Keratinocyte (primary cell): ENCODE measurements at regions not wholly inside any gene's neighbourhood (a gene's known extent, or its start where the extent isn't known, plus 50 kb on each side); places are given as distances from the start of the nearest gene placed in this dataset.

Source experiments
- DNase-seq: peaks from one replicate; pipeline ENCODE4 v3.0.0-alpha.2; 2011; ENCODE audit warnings: low read depth, missing footprints, low spot score
- FAIRE-seq: peaks from 2 replicates; lab custom pipeline; 2011; peaks lifted over from hg19 to GRCh38; lab: Jason Lieb, UNC
- H2AFZ ChIP-seq: 2 replicates; pipeline ENCODE4 v1.6.0; 2012; ENCODE audit warnings: low read length, control low read depth, inconsistent platforms; ENCODE audit not compliant: control insufficient read depth
- H3K27ac ChIP-seq: 2 replicates; pipeline ENCODE4 v1.5.1; 2011; ENCODE audit warnings: low read length; ENCODE audit not compliant: control insufficient read depth, insufficient read depth
- H3K27me3 ChIP-seq: 3 replicates; pipeline ENCODE4 v1.6.0; 2011; ENCODE audit warnings: low read length; ENCODE audit not compliant: control insufficient read depth, insufficient read depth; ENCODE audit errors: extremely low read depth
- H3K36me3 ChIP-seq, 2 experiments: 2 replicates in 1 of 2; 3 replicates in 1 of 2; pipeline ENCODE4 v1.5.1; 2011; ENCODE audit warnings: low read length in 2 of 2, mild to moderate bottlenecking in 1 of 2; ENCODE audit not compliant: control insufficient read depth in 2 of 2, insufficient read depth in 2 of 2; ENCODE audit errors: extremely low read depth in 1 of 2
- H3K4me1 ChIP-seq: 3 replicates; pipeline ENCODE4 v1.5.1; 2011; ENCODE audit warnings: low read length; ENCODE audit not compliant: control insufficient read depth, insufficient read depth; ENCODE audit errors: extremely low read depth
- H3K4me2 ChIP-seq: 3 replicates; pipeline ENCODE4 v1.6.0; 2011; ENCODE audit warnings: low read depth, low read length; ENCODE audit not compliant: control insufficient read depth, insufficient read depth; ENCODE audit errors: extremely low read depth
- H3K4me3 ChIP-seq, 3 experiments: fragments of 200-600 bp in 1 of 3; sonication (generic) in 1 of 3; 2 replicates in 2 of 3; 3 replicates in 1 of 3; pipeline ENCODE4 v1.5.1; 2011 to 2016; ENCODE audit warnings: low read length in 3 of 3, mild to moderate bottlenecking in 3 of 3, control low read depth in 2 of 3, inconsistent platforms in 1 of 3, low read depth in 1 of 3, mixed read lengths in 1 of 3, mixed run types in 1 of 3, moderate library complexity in 1 of 3; ENCODE audit not compliant: control insufficient read depth in 2 of 3, insufficient read depth in 2 of 3; ENCODE audit errors: extremely low read depth in 1 of 3
- H3K79me2 ChIP-seq: 2 replicates; pipeline ENCODE4 v1.6.0; 2012; ENCODE audit warnings: low read length; ENCODE audit not compliant: control insufficient read depth, insufficient read depth
- H3K9ac ChIP-seq: 3 replicates; pipeline ENCODE4 v1.6.0; 2011; ENCODE audit warnings: low read length; ENCODE audit not compliant: control insufficient read depth, insufficient read depth; ENCODE audit errors: extremely low read depth
- H3K9me1 ChIP-seq: 3 replicates; pipeline ENCODE4 v1.6.0; 2011; ENCODE audit warnings: low read length; ENCODE audit not compliant: control insufficient read depth, insufficient read depth; ENCODE audit errors: extremely low read depth
- H3K9me3 ChIP-seq: 2 replicates; pipeline ENCODE4 v1.5.1; 2012; ENCODE audit warnings: low read depth, low read length; ENCODE audit not compliant: control insufficient read depth
- H4K20me1 ChIP-seq: 3 replicates; pipeline ENCODE4 v1.6.0; 2011; ENCODE audit warnings: low read length; ENCODE audit not compliant: control insufficient read depth, insufficient read depth; ENCODE audit errors: extremely low read depth
- EZH2 ChIP-seq: IDR thresholded peaks from one replicate; pipeline ENCODE4 v1.6.1; 2012; ENCODE audit warnings: inconsistent platforms, mild to moderate bottlenecking, low read length, moderate library complexity
- dilution Hi-C: fragments of 300-500 bp; cut with MboI; formaldehyde crosslinking; loops from one replicate; pipeline ENCODE4 v1.7.0; 2020; ENCODE audit warnings: low sequenced_read_pairs; ENCODE audit not compliant: extremely low pct_ligation_motif_present
- TF ChIP-seq, protein P1 (sequence below), 3 experiments: IDR thresholded peaks in 1 of 3; conservative IDR thresholded peaks in 1 of 3; optimal IDR thresholded peaks in 1 of 3; 2 replicates in 2 of 3; 3 replicates in 1 of 3; pipeline versions ENCODE3 to v1.5.1; 2011; ENCODE audit warnings: low read length in 3 of 3, mild to moderate bottlenecking in 3 of 3, moderate library complexity in 2 of 3, control low read depth in 1 of 3, inconsistent platforms in 1 of 3; ENCODE audit not compliant: insufficient read depth in 2 of 3; ENCODE audit errors: extremely low read depth in 1 of 3

DNA sequence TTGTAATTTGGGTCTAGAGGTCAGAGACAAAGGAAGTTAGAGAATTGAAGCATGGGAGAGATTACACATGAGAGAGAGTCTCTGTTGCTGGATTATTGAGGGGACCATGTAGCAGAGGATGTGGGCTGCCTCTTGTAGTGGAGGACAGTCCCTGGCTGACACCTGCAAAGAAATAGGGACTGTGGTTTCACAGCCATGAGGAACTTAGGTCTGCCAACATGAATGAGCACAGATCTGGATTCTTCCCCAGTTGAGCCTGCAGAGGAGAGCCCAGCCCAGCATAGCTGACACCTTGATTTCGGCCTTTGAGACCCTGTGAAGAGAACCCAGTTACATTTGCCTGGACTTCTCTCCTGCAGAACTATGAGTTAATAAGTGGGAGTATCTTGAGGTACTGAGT lies 179.5 kb upstream of the TWIST2 start:
- H3K36me3 ChIP-seq, result no peaks in the 10 kb centered on the region
- H3K4me1 ChIP-seq, result peaks cover 16% of the 10 kb centered on the region
- no peaks in the 10 kb centered on the region for H4K20me1 ChIP-seq
- no peak overlapping the region for H3K9ac ChIP-seq
- no peaks in the 10 kb centered on the region for H3K79me2 ChIP-seq
- TF ChIP-seq, protein P1, sequence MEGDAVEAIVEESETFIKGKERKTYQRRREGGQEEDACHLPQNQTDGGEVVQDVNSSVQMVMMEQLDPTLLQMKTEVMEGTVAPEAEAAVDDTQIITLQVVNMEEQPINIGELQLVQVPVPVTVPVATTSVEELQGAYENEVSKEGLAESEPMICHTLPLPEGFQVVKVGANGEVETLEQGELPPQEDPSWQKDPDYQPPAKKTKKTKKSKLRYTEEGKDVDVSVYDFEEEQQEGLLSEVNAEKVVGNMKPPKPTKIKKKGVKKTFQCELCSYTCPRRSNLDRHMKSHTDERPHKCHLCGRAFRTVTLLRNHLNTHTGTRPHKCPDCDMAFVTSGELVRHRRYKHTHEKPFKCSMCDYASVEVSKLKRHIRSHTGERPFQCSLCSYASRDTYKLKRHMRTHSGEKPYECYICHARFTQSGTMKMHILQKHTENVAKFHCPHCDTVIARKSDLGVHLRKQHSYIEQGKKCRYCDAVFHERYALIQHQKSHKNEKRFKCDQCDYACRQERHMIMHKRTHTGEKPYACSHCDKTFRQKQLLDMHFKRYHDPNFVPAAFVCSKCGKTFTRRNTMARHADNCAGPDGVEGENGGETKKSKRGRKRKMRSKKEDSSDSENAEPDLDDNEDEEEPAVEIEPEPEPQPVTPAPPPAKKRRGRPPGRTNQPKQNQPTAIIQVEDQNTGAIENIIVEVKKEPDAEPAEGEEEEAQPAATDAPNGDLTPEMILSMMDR (optimal IDR thresholded peaks at IDR 0.05 in 1 of 3, IDR thresholded peaks at IDR 0.05 in 1 of 3, conservative IDR thresholded peaks at IDR 0.05 in 1 of 3; ENCODE audit: extremely low read depth in 1 of 3, insufficient read depth in 2 of 3, low read length in 3 of 3), result no peak
- TF ChIP-seq EZH2, result no peak
- dilution Hi-C loops, result no loop called here
- no peak overlapping the region for H3K4me3 ChIP-seq
- no peak overlapping the region for H2AFZ ChIP-seq
- no peak overlapping the region for H3K27ac ChIP-seq
- H3K4me2 ChIP-seq, result no peak overlapping the region
- DNase-seq (no peak), FAIRE-seq (no peak)
- H3K9me1 ChIP-seq, result no peaks in the 10 kb centered on the region
- peaks cover 3% of the 10 kb centered on the region for H3K27me3 ChIP-seq
- no peaks in the 10 kb centered on the region for H3K9me3 ChIP-seq

DNA sequence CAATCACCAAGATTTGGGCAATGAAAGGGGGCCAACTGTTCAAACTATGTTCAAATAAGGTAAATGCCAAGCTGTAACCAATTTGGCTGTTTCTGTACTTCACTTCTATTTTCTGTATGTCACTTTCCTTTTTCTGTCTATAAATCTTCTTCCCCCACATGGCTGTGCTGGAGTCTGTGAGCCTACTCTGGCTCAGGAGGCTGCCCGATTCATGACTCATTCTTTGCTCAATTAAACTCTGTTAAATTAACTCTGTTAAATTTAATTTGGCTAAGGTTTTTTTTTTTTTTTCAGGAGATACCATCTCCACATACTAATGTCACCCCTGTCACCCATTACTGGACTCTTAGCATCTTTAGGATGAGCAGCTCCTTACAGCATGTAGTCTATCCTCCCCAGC lies 178.8 kb upstream of the TWIST2 start:
- no peaks in the 10 kb centered on the region for H4K20me1 ChIP-seq
- no peaks in the 10 kb centered on the region for H3K36me3 ChIP-seq
- no peak overlapping the region for H3K4me2 ChIP-seq
- H3K9me3 ChIP-seq, result no peaks in the 10 kb centered on the region
- H3K4me1 ChIP-seq, result peaks cover 16% of the 10 kb centered on the region
- H3K4me3 ChIP-seq, result no peak overlapping the region
- TF ChIP-seq, protein P1 (optimal IDR thresholded peaks at IDR 0.05 in 1 of 3, IDR thresholded peaks at IDR 0.05 in 1 of 3, conservative IDR thresholded peaks at IDR 0.05 in 1 of 3; ENCODE audit: extremely low read depth in 1 of 3, insufficient read depth in 2 of 3, low read length in 3 of 3), result no peak
- no peak for TF ChIP-seq EZH2
- peaks cover 3% of the 10 kb centered on the region for H3K27me3 ChIP-seq
- no peaks in the 10 kb centered on the region for H3K9me1 ChIP-seq
- no peak overlapping the region for H3K9ac ChIP-seq
- dilution Hi-C loops, result no loop called here
- no peaks in the 10 kb centered on the region for H3K79me2 ChIP-seq
- no peak overlapping the region for H2AFZ ChIP-seq
- no peak for DNase-seq
- FAIRE-seq, result no peak
- no peak overlapping the region for H3K27ac ChIP-seq
